ENCODE measurements at regions not wholly inside any gene's neighbourhood (a gene's known extent, or its start where the extent isn't known, plus 50 kb on each side); places are given as distances from the start of the nearest gene placed in this dataset.
"Not testable (repeated sequence)": the region's sequence is repeated elsewhere in the genome, so short reads cannot be mapped to it uniquely, and the experiment has no call there.

- no peak for DNase-seq
Observed at GRCh38 chr13:66237411-66238062, 992.6 kb downstream of the PCDH9 start.

DNA sequence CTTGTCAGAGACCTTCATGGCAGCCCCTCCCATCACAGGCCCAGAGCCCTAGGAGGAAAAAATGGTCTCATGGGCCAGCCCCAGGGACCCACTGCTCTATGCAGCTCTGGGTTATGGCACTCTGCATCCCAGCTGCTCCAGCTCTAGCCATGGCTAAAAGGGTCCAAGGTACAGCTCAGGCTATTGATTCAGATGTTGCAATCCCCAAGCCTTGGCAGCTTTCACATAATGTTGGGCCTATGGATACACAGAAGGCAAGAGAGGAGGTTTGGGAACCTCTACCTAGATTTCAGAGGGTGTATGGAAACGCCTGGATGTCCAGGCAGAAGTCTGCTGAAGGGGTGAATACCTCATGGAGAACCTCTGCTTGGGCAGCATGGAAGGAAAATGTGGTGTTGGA lies 996.0 kb downstream of the PCDH9 start:
- no peak for DNase-seq

GRCh38 chr13:66231958-66232357 lies 998.2 kb downstream of the PCDH9 start:
- DNase-seq = not testable (repeated sequence)

DNA sequence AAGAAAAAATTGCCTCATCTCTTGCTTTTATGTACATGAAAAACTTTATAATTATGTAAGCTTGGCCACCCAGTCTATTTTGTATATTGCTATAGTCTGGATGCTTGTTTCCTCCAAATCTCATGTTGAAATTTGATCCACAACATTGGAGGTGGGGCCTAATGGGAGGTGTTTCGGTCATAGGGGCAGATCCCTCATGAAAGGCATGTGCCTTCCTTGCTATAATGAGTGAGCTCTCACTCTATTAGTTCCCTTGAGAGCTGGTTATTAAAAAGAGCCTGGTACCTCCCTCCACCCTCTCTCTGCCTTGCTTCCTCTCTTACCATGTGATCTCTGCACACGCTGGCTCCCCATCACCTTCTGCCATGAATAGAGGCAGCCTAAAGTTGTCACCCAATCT lies 1005.1 kb downstream of the PCDH9 start:
- no peak for DNase-seq

DNA sequence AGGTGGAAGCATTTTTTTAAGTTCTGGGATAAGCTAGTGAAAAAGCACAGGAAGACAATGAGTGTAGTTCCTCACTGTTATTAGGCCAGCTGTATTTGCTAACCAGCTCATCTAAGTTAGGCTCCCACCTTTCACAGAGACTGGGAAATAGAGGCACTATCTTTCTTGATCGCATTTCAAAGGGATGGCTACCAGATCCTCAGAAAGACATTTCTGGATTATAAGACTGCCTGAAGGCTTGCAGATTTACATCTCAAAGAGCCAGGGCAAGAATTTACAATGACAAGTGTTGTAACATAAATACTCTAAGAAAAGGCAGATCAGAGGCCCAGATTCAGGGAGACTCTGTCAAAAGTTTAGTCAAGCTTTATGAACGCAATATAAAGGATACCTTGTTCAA lies 1005.5 kb downstream of the PCDH9 start:
- no peak for DNase-seq

- DNase-seq = no peak
Observed at GRCh38 chr13:66222926-66223325, 1007.2 kb downstream of the PCDH9 start.

- no peak for DNase-seq
Observed at GRCh38 chr13:66222127-66222526, 1008.0 kb downstream of the PCDH9 start.

DNA sequence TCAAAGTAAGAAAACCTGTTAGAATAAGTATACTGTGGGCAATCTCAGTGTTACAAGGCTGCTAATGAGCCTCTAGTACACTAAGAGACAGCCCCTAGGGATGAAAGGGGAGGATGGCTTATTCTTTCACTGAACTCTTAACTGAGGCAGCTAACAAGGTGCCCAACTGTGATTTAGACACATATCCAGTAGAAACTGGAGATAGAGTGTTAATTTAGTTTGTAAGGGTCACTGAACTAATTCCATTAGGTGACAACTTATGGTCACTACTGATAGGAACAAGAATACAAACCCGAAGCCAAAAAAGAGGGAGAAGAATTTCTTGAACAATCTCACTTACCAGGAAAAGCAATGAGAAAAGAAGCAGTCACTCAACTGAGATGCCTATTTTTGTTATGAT lies 1010.6 kb downstream of the PCDH9 start:
- DNase-seq = no peak

GRCh38 chr13:66218583-66218982 lies 1011.6 kb downstream of the PCDH9 start:
- DNase-seq = no peak

DNA sequence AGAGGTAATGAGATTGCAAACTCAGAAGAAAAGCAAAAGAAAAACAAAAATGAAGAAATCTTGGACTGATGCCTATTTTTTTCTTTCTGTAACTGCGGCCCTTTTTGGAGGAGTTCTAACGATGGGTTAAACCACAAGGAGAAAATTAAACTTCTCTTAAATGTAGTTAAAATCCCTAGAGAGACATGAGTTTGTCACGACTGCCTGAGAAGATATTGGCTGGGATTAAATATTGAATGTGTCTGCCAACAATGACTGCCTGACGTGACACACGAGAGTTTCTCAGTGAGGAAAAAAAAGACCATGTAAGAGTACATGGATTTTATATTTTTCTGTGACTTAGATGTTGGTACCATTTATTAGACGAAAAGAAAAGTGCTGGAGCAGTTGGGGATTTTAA lies 1013.4 kb downstream of the PCDH9 start:
- no peak for DNase-seq

DNA sequence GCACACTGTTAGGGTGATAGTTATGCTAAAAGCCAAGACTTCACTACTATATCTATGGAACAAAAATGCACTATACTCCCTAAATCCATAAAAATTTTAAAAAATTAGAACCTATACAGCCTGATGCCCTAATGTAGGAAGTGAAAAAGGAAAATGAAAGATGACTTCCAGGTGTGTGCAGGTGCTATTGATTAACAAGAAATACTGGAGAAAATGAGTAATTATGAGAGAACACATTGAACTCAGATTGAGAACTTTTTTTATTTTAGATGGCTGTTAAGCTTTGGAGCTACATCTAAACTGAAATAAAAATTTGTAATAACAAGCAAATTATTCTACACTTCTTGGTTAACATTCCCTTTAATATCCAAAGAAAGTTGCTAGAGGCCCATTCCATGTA lies 1015.7 kb downstream of the PCDH9 start:
- DNase-seq = no peak

GRCh38 chr13:66212511-66212910 lies 1017.6 kb downstream of the PCDH9 start:
- DNase-seq = no peak

GRCh38 chr13:66210677-66211076 lies 1019.5 kb downstream of the PCDH9 start:
- DNase-seq = no peak

- DNase-seq = no peak
Observed at GRCh38 chr13:66208589-66208988, 1021.5 kb downstream of the PCDH9 start.

DNA sequence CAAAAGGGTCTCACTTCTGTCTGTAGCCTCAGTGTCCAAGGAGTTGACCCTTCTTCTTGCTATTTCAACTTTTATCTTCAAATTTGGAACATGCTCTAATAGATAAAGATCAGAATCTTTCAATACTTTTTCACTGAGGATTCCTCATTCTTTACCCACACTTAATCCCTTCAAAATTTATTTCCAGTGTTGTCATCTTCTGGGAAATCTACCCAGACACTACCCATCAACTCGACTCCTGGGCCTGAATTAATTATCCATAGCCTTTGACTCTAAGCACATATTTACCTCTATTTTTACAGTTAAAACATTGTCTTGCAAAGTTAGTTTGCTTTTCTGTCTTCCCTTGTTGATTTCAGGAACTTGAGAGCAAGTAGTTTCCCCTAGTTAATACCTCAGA lies 1022.5 kb downstream of the PCDH9 start:
- no peak for DNase-seq

DNA sequence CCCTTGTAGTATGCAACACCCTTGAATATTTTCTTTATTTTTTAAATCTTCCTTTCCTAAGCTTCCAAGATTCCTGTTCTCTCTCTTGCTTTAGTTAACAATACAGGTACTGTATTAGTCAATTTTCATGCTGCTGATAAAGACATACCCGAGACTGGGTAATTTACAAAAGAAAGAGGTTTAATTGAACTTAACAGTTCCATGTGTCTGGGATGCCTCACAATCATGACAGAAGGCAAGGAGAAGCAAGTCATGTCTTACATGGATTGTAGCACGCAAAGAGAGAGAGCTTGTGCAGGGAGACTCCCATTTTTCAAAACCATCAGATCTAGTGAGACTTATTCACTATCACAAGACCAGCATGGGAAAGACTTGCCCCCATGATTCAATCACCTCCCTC lies 1024.3 kb downstream of the PCDH9 start:
- DNase-seq = no peak

DNA sequence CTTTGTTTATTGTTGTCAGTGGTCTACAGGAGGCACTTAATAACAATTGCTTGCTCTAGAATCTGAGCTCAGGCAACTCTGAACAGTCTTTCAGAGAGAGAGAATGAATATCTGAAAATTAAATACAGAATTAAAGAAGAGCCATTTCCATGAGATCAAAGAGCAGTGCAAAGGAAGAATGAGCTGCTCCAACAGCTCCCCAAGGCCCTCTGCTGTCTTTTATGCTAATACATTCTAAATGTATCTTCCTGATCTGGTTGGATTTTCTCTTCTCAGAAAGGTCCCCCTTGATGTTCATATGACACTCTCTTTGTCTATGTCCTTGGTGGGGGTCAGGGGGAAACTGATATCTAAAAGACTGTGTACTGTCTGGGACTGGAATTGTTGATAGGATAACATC lies 1029.6 kb downstream of the PCDH9 start:
- DNase-seq = no peak

DNA sequence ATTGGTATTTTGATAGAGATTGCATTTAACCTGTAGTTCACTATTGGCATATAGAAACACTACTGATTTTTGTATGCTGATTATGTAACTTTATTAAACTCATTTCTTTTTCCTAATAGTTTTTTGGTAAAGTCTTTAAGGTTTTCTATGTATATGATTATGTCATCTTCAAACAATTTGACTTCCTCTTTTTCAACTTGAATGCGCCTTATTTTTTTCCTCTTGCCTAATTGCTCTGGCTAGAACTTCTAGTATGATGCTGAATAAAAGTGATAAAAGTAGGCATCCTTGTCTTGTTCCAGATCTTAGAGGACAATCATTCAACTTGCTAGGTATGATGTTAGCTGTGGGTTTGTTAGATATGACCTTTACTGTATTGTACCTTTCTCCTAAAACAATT lies 1034.9 kb downstream of the PCDH9 start:
- no peak for DNase-seq

DNA sequence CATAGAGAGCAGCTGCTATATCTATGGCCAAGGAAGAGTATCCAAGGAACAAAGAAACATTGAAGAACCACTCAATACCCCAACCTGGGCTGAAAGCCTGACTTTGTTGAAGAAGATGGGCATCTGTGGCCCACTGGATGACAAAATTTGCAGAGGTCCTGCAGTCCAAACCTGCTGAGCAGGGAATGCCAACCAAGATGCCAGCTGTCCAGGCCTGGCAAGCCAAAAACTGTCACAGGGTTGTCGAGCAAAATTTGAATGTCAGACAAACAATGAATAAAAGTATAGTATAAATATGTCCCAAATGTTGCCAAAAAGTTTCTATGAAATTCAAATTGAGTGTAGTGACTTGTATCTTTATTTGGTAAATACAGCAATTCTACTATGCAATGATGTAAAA lies 1040.2 kb downstream of the PCDH9 start:
- DNase-seq = no peak

DNA sequence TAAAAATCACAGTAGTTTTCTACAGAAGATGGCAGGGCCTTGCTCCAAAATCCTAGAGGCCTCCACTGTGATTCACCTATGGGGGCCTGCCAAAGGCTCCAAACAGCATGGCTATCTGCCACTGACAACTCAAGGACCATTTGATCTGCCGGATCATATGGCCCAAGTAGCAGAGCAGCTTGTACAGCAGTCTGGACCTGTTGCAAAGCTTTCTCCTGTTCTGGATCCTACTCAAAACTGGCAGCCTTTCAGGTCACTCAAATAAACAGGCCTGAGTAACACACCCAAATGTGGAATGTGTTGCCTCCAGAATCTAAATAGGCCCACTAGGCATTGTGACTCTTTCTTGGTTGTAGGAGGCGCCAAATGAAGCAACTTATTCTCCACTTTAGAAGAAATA lies 1049.3 kb downstream of the PCDH9 start:
- DNase-seq = no peak

DNA sequence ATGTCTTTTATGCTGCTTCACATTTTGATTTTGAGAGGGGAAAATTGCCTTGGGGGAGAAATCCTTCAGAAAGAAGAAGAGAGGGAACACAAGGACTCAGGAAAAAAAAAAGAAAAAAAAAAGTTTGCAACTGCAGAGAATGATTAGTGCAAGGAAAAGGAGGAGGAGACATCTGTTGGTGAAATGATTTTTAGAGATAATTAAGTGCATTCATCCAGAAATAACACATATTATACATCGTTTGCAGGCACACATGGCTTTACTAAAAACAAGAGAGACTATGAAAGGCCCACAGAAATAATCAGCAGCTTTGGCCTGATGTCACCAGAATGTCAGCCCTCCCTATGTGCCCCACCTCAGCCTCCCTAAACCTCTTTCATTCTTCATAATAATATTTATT lies 1058.2 kb downstream of the PCDH9 start:
- DNase-seq = no peak

DNA sequence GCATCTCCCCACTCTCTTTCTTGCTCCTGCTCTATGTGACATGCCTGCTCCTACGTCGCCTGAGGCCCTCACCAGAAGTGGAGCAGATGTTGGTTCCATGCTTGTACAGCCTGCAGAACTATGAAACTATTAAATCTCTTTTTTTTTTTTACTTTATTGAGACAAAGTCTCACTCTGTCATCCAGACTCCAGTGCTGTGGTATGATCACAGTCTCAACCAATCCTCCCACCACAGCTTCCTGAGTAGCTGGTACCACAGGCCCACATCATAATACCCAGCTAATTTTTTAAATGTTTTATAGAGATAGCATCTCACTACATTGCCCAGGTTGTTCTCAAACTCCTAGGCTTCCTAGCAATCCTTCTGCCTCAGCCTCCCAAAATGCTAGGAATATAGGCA lies 1067.7 kb downstream of the PCDH9 start:
- DNase-seq = no peak

GRCh38 chr13:66159511-66159910 lies 1070.6 kb downstream of the PCDH9 start:
- DNase-seq = no peak

DNA sequence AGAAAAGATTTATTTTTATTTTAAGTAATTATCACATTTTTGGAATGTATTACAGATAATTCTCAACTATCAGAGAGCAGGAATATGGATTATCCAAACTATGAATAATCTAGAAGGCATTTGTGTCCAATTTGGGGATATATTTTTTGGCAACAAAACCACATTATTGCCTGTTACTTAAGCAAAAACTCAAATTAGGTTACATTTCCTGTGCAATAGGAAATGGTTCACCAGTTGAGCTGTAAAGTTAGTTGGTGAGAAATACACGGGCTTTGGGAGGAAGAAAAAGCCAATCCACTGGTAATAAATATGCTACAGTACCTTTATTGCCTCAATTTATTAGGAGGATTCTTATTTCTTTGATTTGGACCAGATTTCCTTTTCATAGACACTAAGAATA lies 1075.2 kb downstream of the PCDH9 start:
- DNase-seq = no peak

DNA sequence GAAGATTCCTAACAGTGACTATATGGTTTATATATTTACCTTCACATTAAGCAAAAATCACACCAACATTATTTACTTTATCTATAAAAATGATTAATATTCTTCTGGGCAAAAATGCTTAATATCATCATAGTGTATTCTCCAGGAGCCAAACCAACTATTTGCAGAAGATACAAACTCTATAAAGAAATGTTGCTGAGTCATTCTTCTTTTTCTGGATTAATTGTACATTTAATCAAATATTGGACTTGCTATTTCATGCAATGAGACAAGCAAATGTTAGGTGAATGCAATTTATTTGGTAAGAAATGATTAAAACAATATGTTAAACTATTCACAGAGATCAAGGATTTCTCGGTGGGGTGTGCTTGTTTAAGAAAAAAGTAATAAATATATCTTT lies 1075.8 kb downstream of the PCDH9 start:
- no peak for DNase-seq

- no peak for DNase-seq
Observed at GRCh38 chr13:66152596-66152995, 1077.5 kb downstream of the PCDH9 start.
